IMR-90 (cell line): ENCODE measurements at regions not wholly inside any gene's neighbourhood (a gene's known extent, or its start where the extent isn't known, plus 50 kb on each side); places are given as distances from the start of the nearest gene placed in this dataset.

ENCODE experiments used
- ATAC-seq: fragments of 200-7000 bp; cut with Tn5 transposase; 2 replicates; pipeline ENCODE4 v1.9.1; 2020; ENCODE audit warnings: low read depth, mild to moderate bottlenecking, moderate library complexity
- BruUV-seq: library from RNA; stranded (reverse); fragments of 400-500 nt; replicated peaks from 2 replicates; lab custom pipeline; 2021; lab: Mats Ljungman, UMichigan
- CTCF ChIA-PET: fragments of 300-600 bp; formaldehyde crosslinking; extraction: SDS; loops from one replicate; lab custom pipeline; 2021; ENCODE audit warnings: antibody characterized with exemption; lab: Yijun Ruan, JAX
- POLR2A ChIA-PET: fragments of 300-600 bp; sonication (Branson Sonifier 250); formaldehyde crosslinking; loops from one replicate; lab custom pipeline; 2022; ENCODE audit warnings: antibody characterized with exemption; ENCODE audit not compliant: unreplicated experiment; lab: Charles Lee
- DNase-seq: peaks from one replicate; pipeline ENCODE4 v3.0.0; 2013
- H2AFZ ChIP-seq: replicated peaks from 2 replicates; pipeline ENCODE3; 2013; ENCODE audit warnings: low read length, mild to moderate bottlenecking; ENCODE audit not compliant: poor library complexity
- H2AK5ac ChIP-seq: 2 replicates; pipeline ENCODE4 v1.6.1; 2013; ENCODE audit warnings: low read depth, low read length, inconsistent platforms
- H2AK9ac ChIP-seq: replicated peaks from 2 replicates; pipeline ENCODE3; 2013; ENCODE audit warnings: mild to moderate bottlenecking, low read depth, low read length, moderate library complexity; ENCODE audit not compliant: poor library complexity
- H2BK120ac ChIP-seq: 2 replicates; pipeline ENCODE4 v1.6.1; 2013; ENCODE audit warnings: low read depth, low read length, inconsistent platforms
- H2BK15ac ChIP-seq: 3 replicates; pipeline ENCODE4 v1.6.1; 2013; ENCODE audit warnings: low read depth, low read length, inconsistent platforms
- H2BK20ac ChIP-seq: 2 replicates; pipeline ENCODE4 v1.6.1; 2013; ENCODE audit warnings: low read depth, mild to moderate bottlenecking, inconsistent platforms, low read length, moderate library complexity
- H2BK5ac ChIP-seq: 2 replicates; pipeline ENCODE4 v1.6.1; 2013; ENCODE audit warnings: mild to moderate bottlenecking, low read depth, low read length, inconsistent platforms; ENCODE audit not compliant: poor library complexity, severe bottlenecking
- H3K14ac ChIP-seq: replicated peaks from 2 replicates; pipeline ENCODE4 v1.6.1; 2013; ENCODE audit warnings: low read depth, low read length, inconsistent platforms
- H3K18ac ChIP-seq: 2 replicates; pipeline ENCODE4 v1.6.1; 2013; ENCODE audit warnings: low read depth, low read length, control low read depth
- H3K23ac ChIP-seq: 2 replicates; pipeline ENCODE4 v1.6.1; 2013; ENCODE audit warnings: low read depth, low read length, inconsistent platforms
- H3K27ac ChIP-seq: 2 replicates; pipeline ENCODE4 v1.5.1; 2013; ENCODE audit warnings: mild to moderate bottlenecking, control low read depth, low read length; ENCODE audit not compliant: insufficient read depth
- H3K27me3 ChIP-seq: 2 replicates; pipeline ENCODE4 v1.6.1; 2013; ENCODE audit warnings: low read length; ENCODE audit not compliant: control insufficient read depth, insufficient read depth
- H3K36me3 ChIP-seq: 2 replicates; pipeline ENCODE4 v1.6.1; 2013; ENCODE audit warnings: low read length, mixed read lengths; ENCODE audit not compliant: control insufficient read depth, insufficient read depth
- H3K4ac ChIP-seq: 2 replicates; pipeline ENCODE4 v1.6.1; 2013; ENCODE audit warnings: low read depth, low read length, inconsistent platforms
- H3K4me1 ChIP-seq: 2 replicates; pipeline ENCODE4 v1.6.1; 2013; ENCODE audit warnings: low read length, mixed read lengths; ENCODE audit not compliant: control insufficient read depth, insufficient read depth
- H3K4me2 ChIP-seq: 2 replicates; pipeline ENCODE4 v1.6.1; 2013; ENCODE audit warnings: low read depth, mild to moderate bottlenecking, control low read depth, low read length, moderate library complexity
- H3K4me3 ChIP-seq: 2 replicates; pipeline ENCODE4 v1.5.1; 2013; ENCODE audit warnings: low read depth, mild to moderate bottlenecking, control low read depth, low read length, moderate library complexity; ENCODE audit not compliant: insufficient read depth
- H3K56ac ChIP-seq: 2 replicates; pipeline ENCODE4 v1.6.1; 2013; ENCODE audit warnings: low read length, inconsistent platforms; ENCODE audit not compliant: insufficient read depth; ENCODE audit errors: extremely low read depth
- H3K79me1 ChIP-seq, 2 experiments: 2 replicates each; pipeline ENCODE4 v1.6.1; 2013; ENCODE audit warnings: low read length in 2 of 2, inconsistent platforms in 1 of 2, low read depth in 1 of 2
- H3K9ac ChIP-seq: 2 replicates; pipeline ENCODE4 v1.6.1; 2013; ENCODE audit warnings: low read depth, low read length, control low read depth
- H3K9me1 ChIP-seq: 2 replicates; pipeline ENCODE4 v1.6.1; 2013; ENCODE audit warnings: low read length, inconsistent platforms; ENCODE audit not compliant: insufficient read depth
- H3K9me3 ChIP-seq: 2 replicates; pipeline ENCODE4 v1.6.1; 2013; ENCODE audit warnings: low read length; ENCODE audit not compliant: control insufficient read depth, insufficient read depth
- H4K20me1 ChIP-seq: 2 replicates; pipeline ENCODE4 v1.6.1; 2013; ENCODE audit warnings: low read length, inconsistent platforms; ENCODE audit not compliant: insufficient read depth
- H4K5ac ChIP-seq: 2 replicates; pipeline ENCODE4 v1.6.1; 2013; ENCODE audit warnings: mild to moderate bottlenecking, low read depth, low read length, control low read depth
- H4K8ac ChIP-seq, 2 experiments: 2 replicates each; pipeline ENCODE4 v1.6.1; 2013; ENCODE audit warnings: low read depth in 2 of 2, low read length in 2 of 2, control low read depth in 1 of 2, inconsistent platforms in 1 of 2
- H4K91ac ChIP-seq: 2 replicates; pipeline ENCODE4 v1.6.1; 2013; ENCODE audit warnings: low read depth, low read length, inconsistent platforms; ENCODE audit not compliant: insufficient read depth
- BHLHE40 ChIP-seq: fragments of 150-350 bp; IDR thresholded peaks from 2 replicates; pipeline ENCODE4 v1.6.1; 2016; ENCODE audit warnings: mild to moderate bottlenecking, low read depth, low read length
- CEBPB ChIP-seq: IDR thresholded peaks from 2 replicates; pipeline ENCODE4 v1.6.1; 2012; ENCODE audit warnings: low read depth, low read length, improper control_type of control experiment
- CHD1 ChIP-seq: IDR thresholded peaks from 2 replicates; pipeline ENCODE4 v1.6.1; 2012; ENCODE audit warnings: low read depth, low read length, improper control_type of control experiment
- CTCF ChIP-seq: conservative IDR thresholded peaks from 2 replicates; pipeline ENCODE4 v1.5.1; 2012; ENCODE audit warnings: mild to moderate bottlenecking, low read depth, low read length, improper control_type of control experiment
- MAZ ChIP-seq: IDR thresholded peaks from 2 replicates; pipeline ENCODE4 v1.6.1; 2012; ENCODE audit warnings: low read depth, mild to moderate bottlenecking, low read length, improper control_type of control experiment, moderate library complexity, borderline replicate concordance
- MXI1 ChIP-seq: IDR thresholded peaks from 2 replicates; pipeline ENCODE4 v1.6.1; 2012; ENCODE audit warnings: low read depth, mild to moderate bottlenecking, low read length, moderate library complexity, borderline replicate concordance
- NFE2L2 ChIP-seq: fragments of 150-350 bp; IDR thresholded peaks from 2 replicates; pipeline ENCODE4 v1.6.1; 2016; ENCODE audit warnings: low read depth, mild to moderate bottlenecking, low read length
- RAD21 ChIP-seq: IDR thresholded peaks from 2 replicates; pipeline ENCODE4 v1.6.1; 2012; ENCODE audit warnings: low read length, improper control_type of control experiment
- RCOR1 ChIP-seq: IDR thresholded peaks from 2 replicates; pipeline ENCODE4 v1.6.1; 2012; ENCODE audit warnings: mild to moderate bottlenecking, low read length, improper control_type of control experiment; ENCODE audit not compliant: insufficient replicate concordance
- SMC3 ChIP-seq: fragments of 150-350 bp; IDR thresholded peaks from 2 replicates; pipeline ENCODE4 v1.6.1; 2016; ENCODE audit warnings: low read depth, mild to moderate bottlenecking, antibody characterized with exemption, low read length, moderate library complexity
- USF2 ChIP-seq: fragments of 150-350 bp; IDR thresholded peaks from 2 replicates; pipeline ENCODE4 v1.6.1; 2017; ENCODE audit warnings: mild to moderate bottlenecking, antibody characterized with exemption, low read length, low read depth
- WGBS, 2 experiments: methylation state at CpG; one replicate each; pipeline versions ENCODE4 v1.1.5 to v1.1.7; 2013; ENCODE audit warnings: missing lambda C conversion rate in 2 of 2; ENCODE audit not compliant: insufficient read length in 1 of 2; ENCODE audit errors: extremely low coverage in 2 of 2; 5-methylcytosine and 5-hydroxymethylcytosine counted together
- dilution Hi-C: fragments of 300-500 bp; cut with HindIII; formaldehyde crosslinking; loops from one replicate; pipeline ENCODE4 v1.14.3; 2018; ENCODE audit warnings: low sequenced_read_pairs; ENCODE audit not compliant: unreplicated experiment
- in situ Hi-C: fragments of 300-500 bp; cut with MboI; formaldehyde crosslinking; loops from 3 replicates; pipeline ENCODE4 v1.14.3; 2019; ENCODE audit warnings: low sequenced_read_pairs, inconsistent platforms, mixed read lengths
- intact Hi-C: fragments of 100-400 bp; cut with micrococcal nuclease; formaldehyde crosslinking; loops from 2 replicates; pipeline ENCODE4 v1.10.0; 2022

GRCh38 chr9:100880284-100880683, 148.2 kb upstream of the PLPPR1 start:
- TF ChIP-seq MXI1 (no peak), SMC3 (no peak), USF2 (no peak), BHLHE40 (no peak), MAZ (no peak), CTCF (no peak), RAD21 (no peak), RCOR1 (no peak), CEBPB (no peak), CHD1 (no peak), NFE2L2 (no peak)
- Histone ChIP-seq H3K9me3 (peaks cover 4% of the 10 kb centered on the region; the same call in 1 of the 2 replicates), H3K23ac (no peak overlapping the region), H2BK120ac (no peak overlapping the region), H3K4ac (no peak overlapping the region), H3K27me3 (no peaks in the 10 kb centered on the region), H2AK5ac (no peak overlapping the region), H2BK5ac (no peak overlapping the region), H2AFZ (no peak overlapping the region), H3K4me2 (no peak overlapping the region), H3K79me1 (no peaks in the 10 kb centered on the region), H3K56ac (no peak overlapping the region), H3K27ac (no peak overlapping the region), H3K4me3 (no peak overlapping the region), H3K9me1 (no peaks in the 10 kb centered on the region), H3K9ac (no peak overlapping the region), H4K91ac (no peak overlapping the region), H3K18ac (no peak overlapping the region), H2AK9ac (no peak overlapping the region), H2BK20ac (no peak overlapping the region), H3K36me3 (no peaks in the 10 kb centered on the region), H4K8ac (no peak overlapping the region), H3K14ac (no peak overlapping the region), H3K4me1 (no peaks in the 10 kb centered on the region), H2BK15ac (no peak overlapping the region), H4K20me1 (no peaks in the 10 kb centered on the region), H4K5ac (no peak overlapping the region)
- ChIA-PET POLR2A (no interaction called here), CTCF (no interaction called here)
- dilution Hi-C loops, result no loop called here
- no peak for ATAC-seq
- DNase-seq, result no peak
- WGBS, 2 experiments, result no CpG with 5 or more reads among the region's 2 CpGs
- intact Hi-C loops, result no loop called here
- no TSS peak for BruUV-seq
- in situ Hi-C loops, result no loop called here
